COLO829 (cell line): ENCODE measurements at regions not wholly inside any gene's neighbourhood (a gene's known extent, or its start where the extent isn't known, plus 50 kb on each side); places are given as distances from the start of the nearest gene placed in this dataset.
"Not testable (repeated sequence)": the region's sequence is repeated elsewhere in the genome, so short reads cannot be mapped to it uniquely, and the experiment has no call there.

Experiments
- DNase-seq: peaks from one replicate; pipeline ENCODE4 v3.0.0; 2012; ENCODE audit warnings: low spot score

GRCh38 chr1:60813071-60813470 is 269.3 kb upstream of the NFIA start:
- DNase-seq, result no peak

- DNase-seq, result no peak
These were observed 273.0 kb upstream of the NFIA start for GRCh38 chr1:60809204-60809980.

GRCh38 chr1:60808676-60809075 is 273.7 kb upstream of the NFIA start:
- no peak for DNase-seq

DNA sequence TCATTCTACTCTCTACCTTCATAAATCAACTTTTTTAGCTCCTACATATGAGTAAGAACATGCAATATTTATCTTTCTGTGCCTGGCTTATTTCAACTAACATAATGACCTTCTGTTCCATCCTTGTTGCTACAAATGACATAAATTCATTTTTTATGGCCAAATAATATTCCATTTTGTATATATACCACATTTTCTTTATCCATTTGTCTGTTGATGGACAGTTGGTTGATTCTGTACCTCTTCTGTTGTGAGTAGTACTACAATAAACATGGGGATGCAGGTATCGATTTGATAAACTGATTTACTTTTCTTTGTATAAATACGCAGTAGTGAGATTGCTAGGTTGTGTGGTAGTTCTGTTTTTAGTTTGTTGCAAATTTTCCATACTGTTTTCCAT is 279.5 kb upstream of the NFIA start:
- no peak for DNase-seq

DNA sequence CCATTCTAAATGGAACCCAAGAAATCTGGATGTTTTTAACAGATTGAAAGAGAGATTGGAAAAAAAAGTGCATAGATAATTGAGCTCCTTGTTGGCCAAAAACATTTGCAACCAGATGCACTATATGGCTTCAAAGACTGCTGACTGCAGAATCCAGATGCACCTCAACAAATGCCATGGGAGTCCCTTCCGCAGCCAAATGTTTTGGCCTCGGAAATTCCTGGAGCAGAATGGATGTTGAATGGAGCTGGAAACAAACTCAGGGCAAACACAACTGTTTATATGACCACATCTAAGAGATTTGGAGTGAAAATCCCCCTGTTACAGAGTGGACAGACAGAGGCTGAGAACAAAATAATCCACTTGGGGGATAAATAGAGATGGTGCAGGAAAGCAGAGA is 285.0 kb upstream of the NFIA start:
- no peak for DNase-seq

- DNase-seq, result no peak
These were observed 291.1 kb upstream of the NFIA start for GRCh38 chr1:60791226-60791625.

DNA sequence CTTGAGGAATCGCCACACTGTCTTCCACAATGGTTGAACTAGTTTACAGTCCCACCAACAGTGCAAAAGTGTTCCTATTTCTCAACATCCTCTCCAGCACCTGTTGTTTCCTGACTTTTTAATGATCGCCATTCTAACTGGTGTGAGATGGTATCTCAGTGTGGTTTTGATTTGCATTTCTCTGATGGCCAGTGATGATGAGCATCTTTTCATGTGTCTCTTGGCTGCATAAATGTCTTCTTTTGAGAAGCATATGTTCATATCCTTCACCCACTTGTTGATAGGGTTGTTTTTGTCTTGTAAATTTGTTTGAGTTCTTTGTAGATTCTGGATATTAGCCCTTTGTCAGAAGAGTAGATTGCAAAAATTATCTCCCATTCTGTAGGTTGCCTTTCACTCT is 309.3 kb upstream of the NFIA start:
- DNase-seq, result not testable (repeated sequence)

GRCh38 chr1:60769082-60769481 is 313.3 kb upstream of the NFIA start:
- DNase-seq, result no peak

DNA sequence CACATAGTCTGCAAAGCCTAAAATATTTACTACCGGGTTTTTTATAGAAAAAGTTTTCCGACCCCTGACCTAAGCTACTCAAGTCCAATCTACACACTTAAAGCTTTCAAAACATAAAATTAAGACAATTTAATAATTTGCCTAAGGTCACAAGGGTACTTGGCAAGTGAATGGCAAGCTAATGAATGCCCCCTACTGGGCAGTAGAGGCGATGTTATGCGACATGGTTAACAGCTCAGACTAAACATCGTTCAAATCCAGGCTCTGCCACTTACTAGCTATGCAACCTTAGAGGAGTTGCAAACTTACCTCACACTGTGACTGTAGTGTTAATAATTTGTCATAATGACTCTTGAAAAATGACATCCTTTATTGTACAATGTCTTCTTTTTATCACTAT is 317.2 kb upstream of the NFIA start:
- peak; percentile 14 for DNase-seq

GRCh38 chr1:60764489-60764888 is 317.9 kb upstream of the NFIA start:
- DNase-seq, result no peak

DNA sequence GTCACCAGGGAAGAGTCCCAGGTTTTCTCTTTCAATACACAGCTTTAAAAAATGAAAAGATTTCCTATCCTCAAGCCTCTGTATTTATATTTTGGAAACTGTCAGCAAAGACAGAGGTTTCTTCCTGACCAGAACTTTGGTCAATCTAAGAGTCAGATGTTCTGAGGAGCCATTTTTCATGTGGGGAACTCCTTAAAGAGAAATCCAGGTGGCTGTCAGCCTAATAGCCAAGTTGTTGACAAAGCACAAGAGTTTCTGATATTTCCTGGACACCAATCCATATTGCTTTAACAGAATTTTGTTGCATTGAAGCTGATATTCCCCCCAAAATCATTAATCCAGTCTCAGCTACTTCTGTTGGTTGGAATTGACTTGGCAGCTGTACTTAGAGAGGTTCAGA is 318.6 kb upstream of the NFIA start:
- no peak for DNase-seq

DNA sequence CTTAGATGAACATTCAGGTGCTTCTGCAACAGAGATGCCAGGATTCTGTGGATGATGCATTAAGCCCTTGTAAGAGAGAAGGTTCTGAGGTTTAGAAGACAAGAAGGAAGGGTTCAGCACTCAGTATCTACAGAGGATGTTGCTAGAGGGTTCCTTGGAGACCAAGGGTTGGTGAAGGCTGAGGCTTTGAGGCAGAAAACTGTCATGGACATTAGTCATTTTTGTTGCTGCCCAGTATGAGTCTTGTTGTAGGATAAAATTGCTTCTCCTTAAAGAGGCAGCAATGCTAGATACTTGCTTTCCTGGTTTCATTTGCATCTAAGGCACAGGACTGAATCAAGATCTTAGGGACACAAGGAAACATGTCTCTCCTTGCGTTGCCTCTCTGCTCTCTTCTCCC is 319.4 kb upstream of the NFIA start:
- no peak for DNase-seq

- DNase-seq, result no peak
These were observed 320.2 kb upstream of the NFIA start for GRCh38 chr1:60762176-60762575.

- DNase-seq, result no peak
These were observed 323.1 kb upstream of the NFIA start for GRCh38 chr1:60759291-60759690.

GRCh38 chr1:60757485-60757884 is 324.9 kb upstream of the NFIA start:
- no peak for DNase-seq

DNA sequence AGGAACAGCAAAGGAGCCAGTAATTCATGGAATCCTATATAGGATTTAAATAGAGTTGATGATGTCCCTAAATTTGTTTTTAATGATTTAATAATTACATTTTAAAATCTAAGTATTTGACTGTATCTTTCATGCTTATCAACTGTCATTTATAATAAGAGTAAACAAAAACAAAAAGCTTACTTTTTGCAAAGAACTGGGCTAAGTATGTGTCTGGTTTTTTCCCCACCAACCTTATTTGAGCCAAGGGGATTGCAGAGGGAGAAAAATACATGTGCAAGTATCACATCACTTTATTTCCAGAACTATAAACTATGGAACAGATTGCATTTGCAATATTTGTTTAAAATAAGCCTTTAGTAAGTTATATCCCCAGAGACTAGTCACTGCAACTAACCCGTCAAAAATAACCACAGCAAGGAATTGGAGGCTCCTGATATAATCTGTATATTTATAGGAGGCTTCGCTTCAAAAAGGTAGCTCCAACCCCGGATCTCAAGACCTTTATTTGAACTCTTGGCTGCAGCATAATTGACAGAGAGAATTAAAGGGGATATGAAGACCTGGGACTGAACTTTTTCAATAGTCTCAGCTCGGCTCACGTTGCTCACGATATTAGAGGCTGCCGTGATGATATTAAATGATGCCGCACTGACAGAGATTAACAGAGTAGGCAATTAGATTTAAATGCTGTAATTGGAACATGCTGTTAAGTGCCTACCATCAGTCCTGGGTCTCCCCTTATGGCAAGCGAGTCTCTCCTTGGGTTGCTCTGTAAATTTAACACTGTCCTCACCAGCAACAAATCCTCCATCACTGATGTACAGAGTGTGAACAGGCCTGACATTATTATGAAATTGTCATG is 329.1 kb upstream of the NFIA start:
- DNase-seq, result no peak

DNA sequence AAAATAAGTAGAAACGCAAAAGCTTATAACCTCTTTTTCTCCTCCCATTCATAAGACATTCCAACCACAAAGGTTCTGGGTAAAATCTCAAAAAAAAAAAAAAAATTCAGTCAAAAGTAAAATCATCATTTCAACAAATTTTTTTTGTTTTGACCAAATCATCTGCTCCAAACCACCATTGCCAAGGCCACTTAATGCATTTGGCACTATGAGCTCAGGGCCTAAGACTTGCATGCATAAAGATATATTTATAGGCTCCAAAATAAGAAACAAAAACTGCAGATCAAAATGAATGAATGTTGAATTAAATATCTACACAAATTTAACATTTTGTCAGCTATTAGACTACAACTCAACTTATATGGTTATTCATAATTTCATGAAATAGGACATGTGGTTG is 331.1 kb upstream of the NFIA start:
- DNase-seq, result no peak

- no peak for DNase-seq
These were observed 335.0 kb upstream of the NFIA start for GRCh38 chr1:60747353-60747752.

GRCh38 chr1:60746278-60746791 is 336.0 kb upstream of the NFIA start:
- DNase-seq, result no peak

GRCh38 chr1:60745484-60745883 is 336.9 kb upstream of the NFIA start:
- DNase-seq, result no peak

DNA sequence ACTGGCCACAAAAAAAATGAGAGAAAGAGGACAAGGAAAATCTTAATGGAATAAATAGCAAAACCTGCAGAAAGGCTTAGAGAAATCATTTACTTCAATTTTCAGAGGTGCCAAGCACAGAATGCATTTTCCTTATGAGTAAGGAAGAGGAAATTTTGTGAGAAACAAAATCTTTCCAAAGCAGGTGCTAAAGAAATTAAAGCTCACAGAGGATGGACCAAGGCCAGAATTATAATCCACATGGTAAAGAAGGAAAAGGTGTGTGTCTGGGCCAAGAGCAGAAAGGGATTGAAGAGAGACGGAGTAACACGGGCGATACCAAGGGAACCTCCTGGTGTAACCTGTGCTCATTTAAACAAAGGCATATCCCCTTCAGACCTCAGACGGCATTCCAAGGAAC is 340.0 kb upstream of the NFIA start:
- DNase-seq, result no peak

- no peak for DNase-seq
These were observed 342.2 kb upstream of the NFIA start for GRCh38 chr1:60740154-60740553.

- DNase-seq, result no peak
These were observed 342.6 kb upstream of the NFIA start for GRCh38 chr1:60739729-60740128.
